GM19463 (cell line): ENCODE measurements at regions not wholly inside any gene's neighbourhood (a gene's known extent, or its start where the extent isn't known, plus 50 kb on each side); places are given as distances from the start of the nearest gene placed in this dataset.

ENCODE experiments used
- ATAC-seq: cut with Tn5 transposase; IDR thresholded peaks from one replicate; pipeline ENCODE4 v1.9.1; 2021; ENCODE audit warnings: mild to moderate bottlenecking, moderate library complexity; ENCODE audit not compliant: unreplicated experiment

DNA sequence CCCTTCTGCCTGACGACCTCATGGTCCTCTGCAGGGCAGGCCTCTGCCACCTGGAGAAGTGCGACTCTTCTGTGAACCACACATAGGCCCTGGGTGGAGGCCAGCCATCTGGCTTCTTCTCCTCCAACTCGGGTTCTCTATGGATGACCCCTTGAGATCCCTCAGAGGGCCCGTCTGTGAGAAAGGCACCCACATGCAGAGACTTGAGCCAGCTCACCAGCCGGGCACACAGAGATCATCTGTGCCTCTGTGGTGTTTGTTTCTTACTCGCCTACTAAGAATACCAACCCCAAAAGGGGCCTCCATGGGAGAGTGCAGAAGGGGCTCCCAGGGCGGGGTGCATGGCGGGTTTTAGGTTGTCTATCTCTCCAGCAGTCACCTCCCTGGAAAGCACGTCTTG, 176.5 kb upstream of the SALL3 start:
- no peak for ATAC-seq

DNA sequence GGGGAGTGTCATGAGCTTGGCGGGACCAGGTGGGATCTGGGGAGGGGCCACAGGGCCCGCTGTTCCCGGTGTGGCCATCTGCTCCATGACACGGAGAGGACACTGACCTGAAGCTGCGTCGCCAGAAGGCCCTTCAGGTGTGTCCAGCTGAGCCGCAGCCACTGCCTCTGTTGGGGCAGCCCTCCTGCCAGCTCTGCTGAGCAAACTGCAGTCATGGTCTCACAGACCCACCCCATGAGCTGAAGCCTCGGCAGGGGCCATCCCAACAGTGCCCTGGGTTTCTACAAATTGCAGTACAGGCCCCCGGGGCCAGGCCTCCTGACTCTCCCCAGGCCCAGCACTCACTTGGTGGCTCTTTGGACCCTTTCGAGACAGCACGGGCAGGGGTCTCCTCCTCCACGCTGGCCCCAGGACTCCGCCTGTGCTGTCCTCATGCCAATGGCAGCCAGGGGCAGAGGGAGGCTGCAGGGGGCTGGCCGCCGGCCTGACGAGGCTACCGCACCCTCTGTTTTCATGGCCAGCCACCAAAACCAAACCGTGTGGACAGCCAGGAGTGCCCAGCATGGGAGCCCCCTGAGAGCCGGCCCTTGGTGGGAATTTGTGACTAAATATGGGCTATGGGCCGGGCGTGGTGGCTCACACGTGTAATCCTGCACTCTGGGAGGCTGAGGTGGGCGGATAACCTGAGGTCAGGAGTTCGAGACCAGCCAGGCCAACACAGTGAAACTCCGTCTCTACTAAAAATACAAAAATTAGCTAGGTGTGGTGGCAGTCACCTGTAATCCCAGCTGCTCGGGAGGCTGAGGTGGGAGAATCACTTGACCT, 175.2 kb upstream of the SALL3 start:
- no peak for ATAC-seq

DNA sequence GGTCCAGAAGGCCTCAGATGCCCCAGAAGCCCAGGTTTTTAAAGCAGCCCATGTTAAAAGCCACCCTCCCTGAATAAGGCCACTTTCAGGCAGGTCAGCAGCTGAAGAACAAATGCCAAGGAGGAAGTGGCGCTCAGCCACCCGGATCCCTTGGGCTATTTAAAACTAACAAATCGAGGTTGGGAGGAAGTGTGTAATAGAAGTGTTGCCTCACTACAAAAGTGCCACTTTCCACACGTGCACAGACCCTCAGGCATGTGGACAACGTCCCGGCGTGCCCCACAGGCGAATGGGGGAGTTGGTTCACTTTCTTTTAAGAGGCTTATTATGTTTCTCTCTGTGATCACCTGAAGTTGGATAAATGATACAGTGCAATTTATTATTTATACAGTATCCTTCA, 173.8 kb upstream of the SALL3 start:
- no peak for ATAC-seq

DNA sequence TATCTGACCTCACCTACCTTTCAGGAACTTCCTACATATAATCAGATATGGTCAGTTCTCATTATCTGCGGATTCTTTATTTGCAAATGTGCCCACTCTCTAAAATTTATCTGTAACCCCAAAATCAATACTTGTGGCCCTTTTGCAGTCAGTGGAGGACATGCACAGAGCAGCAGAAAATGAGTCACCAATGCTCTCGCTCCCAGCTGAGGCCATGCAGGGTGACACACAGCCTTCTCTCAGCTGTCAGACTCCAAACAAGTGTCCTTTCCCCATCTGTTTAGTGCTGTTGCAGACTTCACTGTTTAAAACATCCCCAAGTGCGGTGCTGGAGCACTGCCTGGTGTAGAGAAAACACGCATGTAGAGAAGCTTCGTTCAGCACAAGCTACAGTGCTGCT, 171.9 kb upstream of the SALL3 start:
- no peak for ATAC-seq

DNA sequence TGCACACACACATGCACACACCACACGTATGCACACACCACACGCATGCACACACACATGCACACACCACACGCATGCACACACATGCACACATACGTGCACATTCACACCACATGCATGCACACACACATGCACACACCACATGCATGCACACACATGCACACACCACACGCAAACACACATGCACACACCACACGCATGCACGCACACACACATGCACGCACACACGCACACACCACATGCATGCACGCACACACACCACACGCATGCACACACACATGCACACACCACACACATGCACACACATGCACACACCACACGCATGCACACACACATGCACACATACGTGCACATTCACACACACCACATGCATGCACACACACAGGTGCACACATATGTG, 169.8 kb upstream of the SALL3 start:
- ATAC-seq: no peak

DNA sequence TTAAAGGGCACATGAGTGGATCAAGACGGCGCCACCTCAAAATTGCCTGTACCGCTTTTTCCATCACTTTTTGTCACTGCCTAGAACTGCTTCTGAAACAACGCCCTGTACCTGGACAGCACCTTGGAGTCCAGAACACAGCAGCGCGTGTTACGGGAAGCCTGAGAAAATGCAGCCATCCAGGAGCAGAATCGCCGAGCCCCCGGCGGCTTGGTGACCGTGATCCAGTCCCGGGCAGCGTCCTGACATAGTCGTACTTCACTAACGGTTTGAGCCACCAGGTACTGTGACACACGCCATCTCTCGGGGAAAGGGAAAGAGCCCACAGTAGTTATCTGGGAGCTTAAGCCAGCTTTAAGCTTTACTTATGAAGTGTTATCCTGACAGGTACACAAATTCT, 168.9 kb upstream of the SALL3 start:
- no peak for ATAC-seq

DNA sequence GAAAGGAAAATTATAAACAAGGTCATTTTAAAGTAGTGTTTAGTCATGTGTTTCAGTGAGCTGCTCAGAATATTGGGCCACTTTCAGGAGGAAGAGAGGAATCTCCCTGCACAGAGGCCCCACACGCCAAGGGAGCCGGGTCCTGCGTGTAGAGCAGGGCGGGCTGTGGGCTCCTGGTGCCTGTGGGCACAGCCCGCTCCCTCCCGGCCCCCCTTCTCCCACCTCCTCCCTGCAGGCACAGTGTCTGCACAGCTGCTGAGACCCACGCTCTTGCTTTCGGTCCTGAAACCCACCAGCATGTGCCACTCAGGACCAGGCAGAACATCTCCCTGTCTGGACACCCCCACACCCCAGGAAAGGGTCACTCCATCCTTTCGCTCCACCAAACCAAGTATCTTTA, 167.6 kb upstream of the SALL3 start:
- ATAC-seq: no peak

DNA sequence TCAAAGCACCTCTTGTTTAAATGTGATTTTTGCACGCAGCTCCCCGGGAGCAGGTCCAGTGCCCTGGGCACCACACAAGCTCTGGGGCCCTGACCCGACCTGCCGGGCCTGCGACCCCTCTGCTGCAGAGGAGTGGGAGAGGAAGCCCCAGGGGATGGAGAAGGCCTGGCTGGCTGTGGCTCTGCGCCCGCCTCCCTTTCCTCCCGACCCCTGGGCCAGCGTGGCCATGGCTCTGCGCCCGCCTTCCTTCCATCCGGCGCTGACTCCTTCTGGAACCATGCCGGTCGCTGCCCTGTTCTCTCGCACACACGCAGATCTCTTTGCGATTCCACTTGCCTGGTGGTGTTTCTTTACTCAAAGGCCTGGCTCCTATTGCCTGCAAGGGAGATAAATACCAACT, 166.5 kb upstream of the SALL3 start:
- no peak for ATAC-seq

DNA sequence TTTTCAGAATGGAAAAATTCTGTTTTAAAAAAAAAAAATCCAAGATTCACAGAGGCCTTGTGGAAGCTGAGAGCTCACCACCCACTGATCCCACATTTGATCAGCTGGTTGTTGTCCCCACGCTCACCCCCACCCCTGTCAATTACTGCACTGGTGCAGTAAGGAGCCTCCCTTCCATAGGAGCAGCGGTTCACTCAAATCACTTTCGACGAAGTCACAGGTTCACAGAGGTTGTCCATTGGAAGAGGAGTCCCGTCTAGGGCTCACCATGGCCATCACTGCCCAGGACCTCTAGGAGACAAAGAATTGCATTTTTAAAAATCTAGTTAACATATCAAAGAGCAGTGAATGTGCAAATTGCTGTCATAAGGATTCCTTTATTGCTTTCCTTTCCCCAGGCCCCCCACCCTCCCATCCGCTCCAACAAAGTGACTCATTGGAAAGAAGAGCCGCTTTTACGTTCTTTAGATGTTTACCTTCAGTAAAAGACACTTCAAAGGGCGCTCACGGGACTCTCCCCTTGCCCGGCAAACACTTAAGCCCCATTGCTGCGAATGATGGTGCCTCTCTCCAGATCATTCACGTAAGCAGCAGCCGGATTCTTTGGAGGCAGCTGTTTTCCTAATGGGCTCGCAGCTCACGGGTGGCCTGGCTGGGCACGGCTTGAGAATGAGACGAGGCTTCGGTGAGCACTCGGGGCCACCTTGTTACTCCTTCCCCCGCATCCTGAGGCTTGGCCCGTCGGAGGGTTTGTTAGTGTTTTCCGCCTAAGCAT, 165.5 kb upstream of the SALL3 start:
- ATAC-seq: no peak

DNA sequence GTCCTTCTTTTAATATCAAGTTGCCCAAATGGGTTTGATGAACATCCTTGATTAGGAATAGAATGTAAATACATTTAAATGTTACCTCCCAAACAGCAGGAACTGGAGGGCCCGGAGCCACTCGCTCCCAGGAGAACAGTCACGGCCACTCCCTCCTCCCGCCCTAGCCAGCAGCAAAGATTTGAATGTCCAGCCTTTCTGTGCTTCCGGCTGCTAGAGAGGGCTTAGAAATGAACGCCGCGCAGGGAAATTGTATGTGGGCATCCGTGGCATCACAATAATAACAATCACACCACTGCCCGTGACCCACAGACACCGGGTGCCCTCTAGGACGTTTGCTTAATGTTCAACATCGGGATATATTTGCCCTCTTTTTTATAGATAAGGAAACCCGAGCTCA, 164.9 kb upstream of the SALL3 start:
- ATAC-seq: no peak

DNA sequence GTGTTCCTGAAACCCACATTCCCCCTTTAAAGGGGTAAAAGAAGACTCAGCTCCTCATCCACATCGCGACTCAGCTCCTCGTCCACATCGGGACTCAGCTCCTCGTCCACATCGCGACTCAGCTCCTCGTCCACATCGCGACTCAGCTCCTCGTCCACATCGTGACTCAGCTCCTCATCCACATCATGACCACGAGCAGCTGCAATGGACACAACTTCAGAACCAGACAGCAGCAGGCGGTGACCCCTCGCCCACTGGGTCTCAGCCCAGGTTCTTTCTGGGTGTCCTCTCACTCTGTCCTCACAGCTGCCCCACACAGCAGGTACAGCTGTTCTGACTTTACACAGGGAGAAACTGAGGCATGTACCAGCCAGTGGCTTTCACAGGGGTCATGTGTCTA, 163.5 kb upstream of the SALL3 start:
- no peak for ATAC-seq

DNA sequence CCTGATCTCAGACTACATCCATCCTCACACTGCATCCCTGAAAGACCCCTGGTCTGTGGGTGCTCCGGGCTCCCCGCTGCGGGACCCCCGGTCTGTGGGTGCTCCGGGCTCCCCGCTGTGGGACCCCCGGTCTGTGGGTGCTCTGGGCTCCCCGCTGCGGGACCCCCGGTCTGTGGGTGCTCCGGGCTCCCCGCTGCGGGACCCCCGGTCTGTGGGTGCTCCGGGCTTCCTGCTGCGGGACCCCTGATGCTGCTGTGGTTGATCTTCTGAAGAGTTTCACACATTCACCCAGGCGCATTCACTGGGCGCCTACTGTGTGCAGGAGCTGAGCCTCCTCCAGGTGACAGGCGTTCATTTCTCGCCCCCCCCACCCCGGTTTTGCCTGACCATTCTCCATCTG, 162.7 kb upstream of the SALL3 start:
- no peak for ATAC-seq

DNA sequence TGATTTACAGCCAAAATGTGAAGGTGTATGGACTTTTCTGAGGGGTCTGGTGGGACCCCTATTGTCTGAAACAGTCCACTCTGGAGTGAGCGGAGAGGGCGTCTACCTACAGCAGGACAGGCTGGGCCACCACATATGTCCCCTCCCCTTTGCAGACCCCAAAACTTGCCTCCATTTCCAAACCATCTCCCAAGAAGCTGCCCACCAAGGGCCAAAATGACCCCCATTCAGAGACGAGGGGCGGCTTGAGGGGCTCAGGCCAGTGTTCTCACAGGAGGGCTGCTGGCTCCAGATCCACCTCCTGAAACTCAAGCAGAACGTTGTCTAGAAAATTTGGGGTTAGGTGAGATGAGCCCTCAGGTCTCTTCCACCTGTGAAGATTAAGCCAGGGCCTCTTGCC, 161.1 kb upstream of the SALL3 start:
- ATAC-seq: no peak

DNA sequence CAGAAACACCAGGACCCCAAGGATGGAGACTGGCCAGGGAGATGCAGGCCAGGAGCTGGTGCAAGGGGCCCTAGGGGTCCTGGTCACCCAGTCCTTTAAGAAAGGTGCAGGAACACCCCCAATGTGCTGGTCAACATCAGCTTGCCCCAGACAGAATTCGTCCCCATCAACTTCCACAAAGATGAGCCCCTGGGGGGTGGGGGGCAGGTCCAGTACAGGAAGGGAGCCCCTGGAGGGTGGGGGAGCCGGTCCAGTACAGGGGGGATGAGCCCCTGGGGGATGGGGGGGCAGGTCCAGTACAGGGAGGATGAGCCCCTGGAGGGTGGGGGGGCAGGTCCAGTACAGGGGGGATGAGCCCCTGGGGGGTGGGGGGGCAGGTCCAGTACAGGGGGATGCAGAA, 160.7 kb upstream of the SALL3 start:
- ATAC-seq: no peak

DNA sequence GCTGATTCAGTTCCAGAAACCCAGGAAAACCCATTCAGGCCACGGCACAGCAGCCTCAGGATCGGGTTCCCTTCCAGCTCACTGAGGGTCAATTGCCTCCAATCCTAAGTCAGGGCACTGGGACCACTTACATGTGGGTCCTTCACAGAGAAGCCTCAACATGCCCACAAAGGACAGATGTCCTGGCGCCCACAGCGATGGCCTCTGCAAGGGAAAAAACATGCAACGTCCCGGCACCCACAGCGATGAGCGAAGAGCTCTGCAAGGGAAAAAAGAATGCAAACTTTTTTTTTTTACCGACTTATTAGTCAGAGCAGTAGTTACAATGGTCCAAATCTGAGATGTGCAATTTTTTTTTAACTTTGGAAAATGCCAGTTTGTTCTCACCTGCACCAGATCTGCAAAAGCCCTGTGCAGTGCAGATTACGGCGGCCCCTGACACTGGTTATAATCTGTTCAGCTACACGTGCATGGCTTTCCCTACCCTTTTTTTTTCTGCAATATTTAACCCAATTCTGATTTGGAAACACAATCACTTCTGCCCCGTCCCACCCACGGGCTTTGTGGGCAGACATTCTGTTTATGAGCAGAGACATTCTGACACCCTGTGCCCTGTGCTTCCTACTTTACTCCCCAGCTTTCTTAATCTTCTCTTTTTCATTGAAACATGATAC, 159.3 kb upstream of the SALL3 start:
- ATAC-seq: no peak

DNA sequence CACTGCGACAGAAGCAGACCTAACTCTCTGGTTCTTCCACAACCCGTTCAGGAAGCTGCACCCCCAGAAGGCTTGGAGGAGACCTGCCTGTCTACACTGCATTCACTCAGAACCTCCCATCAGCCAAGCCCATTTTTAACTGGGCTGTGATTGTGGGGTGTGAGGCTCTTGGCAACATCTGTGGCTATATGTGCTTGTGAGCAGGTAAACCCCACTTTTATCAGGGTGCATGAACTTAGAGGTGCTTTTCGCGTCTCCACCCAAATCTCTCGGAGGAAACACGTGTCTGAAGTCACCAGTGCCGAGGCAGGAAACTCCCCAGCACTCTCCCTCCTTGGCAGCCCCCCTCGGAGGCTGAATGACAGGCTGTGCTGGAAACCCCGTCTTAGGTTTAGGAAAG, 158.2 kb upstream of the SALL3 start:
- no peak for ATAC-seq

DNA sequence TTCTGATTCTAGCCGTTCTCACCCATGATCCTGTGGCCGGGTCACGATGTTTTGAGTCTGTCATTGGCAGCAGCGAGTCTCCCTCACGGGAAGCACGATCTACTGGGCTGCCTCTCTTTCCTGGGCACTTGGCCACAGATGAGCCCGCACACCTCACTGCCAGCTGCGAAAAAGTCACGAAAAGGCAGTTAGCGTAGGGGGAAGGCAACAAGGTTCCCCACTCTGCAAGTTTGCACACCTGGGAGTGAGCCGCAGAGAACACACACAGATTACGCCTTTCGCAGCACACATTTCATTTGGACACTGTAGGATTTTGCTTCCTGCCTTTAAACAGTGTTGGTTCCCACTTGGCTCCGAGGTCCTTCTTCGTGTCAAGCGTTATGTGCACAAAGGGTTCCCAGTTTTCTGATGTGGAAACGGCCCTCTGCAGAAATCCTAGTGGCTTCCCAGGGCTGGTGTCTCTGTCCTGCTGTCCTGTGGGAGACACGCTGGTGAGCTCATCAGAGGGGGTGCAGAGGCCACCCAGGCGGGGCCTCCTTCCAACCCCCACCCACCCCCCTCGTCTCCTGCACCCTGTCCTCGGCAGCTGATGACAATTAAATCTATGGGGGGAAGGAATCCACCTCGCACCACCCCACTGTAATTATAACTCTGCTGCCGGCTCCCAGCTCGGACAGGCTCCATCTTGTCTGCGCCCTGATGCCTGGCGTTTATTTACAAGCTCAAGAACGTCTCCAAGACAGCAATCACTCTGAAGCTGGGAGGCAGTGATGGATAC, 157.3 kb upstream of the SALL3 start:
- no peak for ATAC-seq

DNA sequence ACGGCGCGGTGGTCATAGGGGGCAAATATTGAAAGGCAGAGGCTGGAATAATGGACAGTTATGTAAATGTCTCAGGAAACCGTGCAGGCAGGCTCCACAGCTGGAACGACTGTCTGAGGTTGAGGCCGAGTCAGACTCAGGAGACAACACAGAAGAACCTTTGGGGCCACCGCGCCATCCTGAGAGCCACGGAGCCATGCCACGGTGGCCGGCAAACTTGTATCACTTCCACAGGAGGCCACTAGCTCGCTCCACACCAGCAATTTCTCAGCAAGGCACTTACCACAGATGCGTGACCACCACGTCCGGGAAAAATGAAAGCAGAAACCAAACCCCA, 156.7 kb upstream of the SALL3 start:
- no peak for ATAC-seq

DNA sequence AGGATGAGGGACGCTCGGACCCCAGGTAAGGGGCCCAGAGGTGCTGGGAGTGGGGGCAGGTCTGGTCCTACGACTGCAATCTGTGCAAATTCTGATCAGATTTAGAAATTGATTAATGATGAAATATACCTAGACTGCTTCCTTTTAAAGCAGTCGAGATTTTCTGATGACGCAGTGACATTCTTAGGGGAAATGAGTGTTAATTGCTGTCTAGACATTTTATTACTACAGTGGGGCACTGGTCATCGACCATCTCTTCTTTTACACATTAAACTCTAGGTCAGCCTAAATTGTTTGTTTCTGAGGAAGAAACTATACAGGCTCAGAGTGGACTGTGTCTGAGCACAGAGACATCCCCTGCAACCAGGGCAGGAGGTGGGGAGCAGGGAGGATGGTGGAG, 154.4 kb upstream of the SALL3 start:
- ATAC-seq: no peak

DNA sequence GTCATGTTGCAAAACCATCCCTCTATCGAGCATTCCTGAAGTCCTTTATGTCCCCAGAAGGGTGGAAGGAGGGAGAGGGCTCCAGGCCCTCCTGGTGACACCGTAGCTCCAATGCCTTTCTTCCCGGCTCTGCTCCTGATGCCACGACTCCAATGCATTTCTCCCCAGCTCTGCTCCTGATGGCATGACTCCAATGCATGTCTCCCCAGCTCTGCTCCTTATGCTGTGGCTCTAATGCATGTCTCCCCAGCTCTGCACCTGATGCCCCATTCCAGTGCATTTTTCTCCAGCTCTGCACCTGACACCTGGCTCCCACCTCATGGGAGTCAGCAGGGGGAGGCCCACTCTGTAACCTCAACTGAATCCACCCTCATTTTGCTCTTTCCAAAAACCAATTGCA, 153.0 kb upstream of the SALL3 start:
- ATAC-seq: no peak

DNA sequence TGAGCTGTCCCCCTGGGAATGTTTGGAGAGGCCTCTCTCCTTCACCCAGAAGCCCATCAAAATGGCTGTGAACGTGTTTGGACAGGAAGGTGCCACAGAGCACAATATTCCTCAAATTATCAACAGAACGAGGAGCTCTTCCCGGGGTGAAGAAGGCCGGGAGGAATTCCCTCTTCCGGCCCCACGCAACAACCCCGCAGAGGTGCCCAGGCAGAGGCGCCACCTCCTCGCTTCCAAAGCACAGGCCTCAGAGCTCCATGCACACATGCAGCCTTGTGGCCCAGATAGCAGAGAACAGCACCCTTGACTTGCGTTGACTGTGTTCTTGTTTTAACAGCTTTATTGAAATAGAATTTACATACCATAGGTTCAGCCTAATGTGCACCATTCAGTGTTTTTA, 152.5 kb upstream of the SALL3 start:
- ATAC-seq: no peak
